Subcutaneous abdominal adipose tissue (tissue), 5 donors: ENCODE measurements at regions not wholly inside any gene's neighbourhood (a gene's known extent, or its start where the extent isn't known, plus 50 kb on each side); places are given as distances from the start of the nearest gene placed in this dataset.

ENCODE experiments used
- H3K27ac ChIP-seq: one replicate; pipeline ENCODE4 v1.7.0; 2013; ENCODE audit warnings: low read depth, mild to moderate bottlenecking, inconsistent platforms, low read length, moderate library complexity
- H3K27me3 ChIP-seq, 5 donors: one replicate each; pipeline ENCODE4 v1.7.0; 2013; ENCODE audit warnings: low read length in 5 of 5, inconsistent platforms in 1 of 5; ENCODE audit not compliant: control insufficient read depth in 5 of 5, insufficient read depth in 4 of 5
- H3K36me3 ChIP-seq, 5 donors: one replicate each; pipeline ENCODE4 v1.7.0; 2013; ENCODE audit warnings: low read length in 5 of 5; ENCODE audit not compliant: control insufficient read depth in 5 of 5, insufficient read depth in 5 of 5
- H3K4me1 ChIP-seq, 5 donors: one replicate each; pipeline ENCODE4 v1.7.0; 2013; ENCODE audit warnings: low read length in 5 of 5, mild to moderate bottlenecking in 3 of 5, moderate library complexity in 1 of 5; ENCODE audit not compliant: control insufficient read depth in 5 of 5, insufficient read depth in 5 of 5
- H3K4me3 ChIP-seq, 5 donors: one replicate each; pipeline ENCODE4 v1.7.0; 2013; ENCODE audit warnings: low read length in 5 of 5, low read depth in 1 of 5
- H3K9ac ChIP-seq, 5 donors: one replicate each; pipeline ENCODE4 v1.7.0; 2013; ENCODE audit warnings: low read length in 5 of 5, mild to moderate bottlenecking in 4 of 5, moderate library complexity in 3 of 5
- H3K9me3 ChIP-seq, 5 donors: one replicate each; pipeline ENCODE4 v1.7.0; 2013; ENCODE audit warnings: low read length in 5 of 5; ENCODE audit not compliant: control insufficient read depth in 5 of 5
- donor health status: healthy.
- donor health status: healthy.
- donor health status: healthy.
- donor health status: healthy.
- donor health status: healthy.

DNA sequence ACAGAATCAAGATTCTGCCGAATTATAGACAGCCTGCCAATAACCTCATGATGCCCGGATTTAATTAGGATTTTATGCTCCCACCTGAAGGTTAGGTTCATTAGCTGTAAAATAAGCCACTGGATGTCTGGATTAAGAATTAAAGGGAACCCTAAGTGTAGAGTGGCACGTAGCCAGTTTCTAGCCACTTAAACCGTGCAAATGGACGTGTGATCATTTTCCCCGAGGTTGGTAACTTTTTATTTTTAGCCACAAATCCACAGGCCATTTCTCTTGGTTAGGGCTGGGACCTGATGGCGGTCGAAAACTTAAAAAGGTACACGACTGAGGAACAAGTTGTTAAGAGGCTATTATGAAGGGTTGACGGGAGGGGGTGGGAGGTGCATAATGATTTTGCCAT, 127.3 kb upstream of the TMPO start:
- Histone ChIP-seq H3K36me3 (no peaks in the 10 kb centered on the region), H3K4me3 (no peak overlapping the region), H3K27me3 (peaks cover 0 to 8% (median 2%) of the 10 kb centered on the region in 5 donors), H3K9ac (no peak overlapping the region), H3K9me3 (no peaks in the 10 kb centered on the region), H3K4me1 (no peaks in the 10 kb centered on the region), H3K27ac (no peak overlapping the region)

- Histone ChIP-seq H3K4me3 (no peak overlapping the region), H3K27ac (no peak overlapping the region), H3K36me3 (no peaks in the 10 kb centered on the region), H3K4me1 (no peaks in the 10 kb centered on the region), H3K9ac (no peak overlapping the region), H3K27me3 (peaks cover 0 to 8% (median 2%) of the 10 kb centered on the region in 5 donors), H3K9me3 (no peaks in the 10 kb centered on the region)
Observed at GRCh38 chr12:98389593-98389992, 125.8 kb upstream of the TMPO start.

DNA sequence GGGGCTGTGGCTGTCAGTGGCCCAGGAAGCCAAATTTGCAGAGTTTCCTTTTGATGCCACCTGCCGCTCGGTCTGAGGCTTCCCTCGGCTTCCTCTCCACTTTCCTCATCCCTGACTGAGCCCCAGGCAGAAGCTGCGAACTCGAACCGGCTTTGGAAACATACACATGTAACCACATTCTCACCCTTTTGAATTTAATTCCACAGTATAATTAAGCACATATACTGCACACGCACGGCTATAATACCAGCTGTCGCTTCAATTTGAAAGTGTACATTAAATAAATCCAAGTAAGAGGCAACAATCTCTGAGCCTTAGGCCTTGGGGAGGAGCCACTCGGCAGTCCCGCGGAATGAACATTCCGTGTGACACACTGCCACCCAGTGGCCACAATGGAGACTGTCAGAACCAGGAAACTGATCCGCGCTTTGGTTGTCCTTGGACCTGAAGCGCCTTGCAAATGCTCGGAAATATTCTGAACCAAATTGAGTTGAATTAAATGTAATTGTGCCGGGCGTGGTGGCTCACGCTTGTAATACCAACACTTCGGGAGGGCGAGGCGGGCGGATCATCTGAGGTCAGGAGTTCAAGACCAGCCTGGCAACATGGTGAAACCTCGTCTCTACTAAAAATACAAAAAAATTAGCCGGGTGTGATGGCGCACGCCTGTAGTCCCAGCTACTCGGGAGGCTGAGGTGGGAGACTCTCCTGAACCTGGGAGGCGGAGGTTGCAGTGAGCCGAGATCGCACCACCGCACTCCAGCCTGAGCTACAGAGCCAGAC, 117.9 kb upstream of the TMPO start:
- no peak overlapping the region for H3K27ac ChIP-seq
- H3K9me3 ChIP-seq, result no peaks in the 10 kb centered on the region
- peak overlapping the region; percentile 63 to 83 (median 70) for H3K4me3 ChIP-seq
- peaks cover 0 to 14% (median 5%) of the 10 kb centered on the region in 5 donors for H3K4me1 ChIP-seq
- H3K9ac ChIP-seq, result peak overlapping the region in 3 of 5 donors; percentile 60 to 74 (median 68)
- H3K36me3 ChIP-seq, result no peaks in the 10 kb centered on the region
- no peaks in the 10 kb centered on the region for H3K27me3 ChIP-seq

DNA sequence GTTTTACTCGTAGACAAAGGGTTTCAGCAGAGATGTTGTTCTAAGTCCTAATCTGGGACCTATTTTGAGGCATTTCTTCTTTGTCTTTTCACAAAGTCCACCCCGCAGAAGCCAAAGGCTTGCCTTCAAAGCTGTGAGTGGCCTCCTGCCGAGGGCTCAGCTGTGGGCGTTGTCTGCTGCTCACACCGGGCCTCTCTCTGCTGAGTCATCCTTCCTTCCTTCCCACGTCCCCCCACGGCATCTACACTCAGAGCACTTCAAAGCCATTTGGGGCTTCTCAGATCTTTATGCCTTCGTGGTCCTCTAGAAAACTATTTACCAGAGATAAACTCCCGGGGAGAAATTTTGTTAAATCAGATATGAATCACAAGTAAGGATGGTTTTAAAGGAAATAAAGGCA, 115.9 kb upstream of the TMPO start:
- Histone ChIP-seq H3K27ac (no peak overlapping the region), H3K36me3 (no peaks in the 10 kb centered on the region), H3K9me3 (no peaks in the 10 kb centered on the region), H3K27me3 (no peaks in the 10 kb centered on the region), H3K9ac (no peak overlapping the region), H3K4me1 (peaks cover 0 to 17% (median 5%) of the 10 kb centered on the region in 5 donors), H3K4me3 (no peak overlapping the region)

- Histone ChIP-seq H3K9me3 (no peaks in the 10 kb centered on the region), H3K27me3 (no peaks in the 10 kb centered on the region), H3K36me3 (no peaks in the 10 kb centered on the region), H3K27ac (no peak overlapping the region), H3K9ac (peak overlapping the region in 1 of 5 donors; percentile 20), H3K4me3 (no peak overlapping the region), H3K4me1 (peaks cover 0 to 20% (median 5%) of the 10 kb centered on the region in 5 donors)
Observed at GRCh38 chr12:98401427-98401826, 114.0 kb upstream of the TMPO start.

- Histone ChIP-seq H3K4me1 (peaks cover 0 to 19% (median 4%) of the 10 kb centered on the region in 5 donors), H3K4me3 (no peak overlapping the region), H3K36me3 (no peaks in the 10 kb centered on the region), H3K9me3 (peaks cover 0 to under 1% (median 0%) of the 10 kb centered on the region in 5 donors), H3K9ac (peak overlapping the region in 1 of 5 donors; percentile 20), H3K27me3 (no peaks in the 10 kb centered on the region), H3K27ac (no peak overlapping the region)
Observed at GRCh38 chr12:98402091-98402490, 113.3 kb upstream of the TMPO start.

- peaks cover 0 to 16% (median 0%) of the 10 kb centered on the region in 5 donors for H3K4me1 ChIP-seq
- H3K36me3 ChIP-seq, result no peaks in the 10 kb centered on the region
- no peak overlapping the region for H3K27ac ChIP-seq
- peaks cover 0 to 5% (median 0%) of the 10 kb centered on the region in 5 donors for H3K9me3 ChIP-seq
- no peak overlapping the region for H3K4me3 ChIP-seq
- H3K27me3 ChIP-seq, result no peaks in the 10 kb centered on the region
- H3K9ac ChIP-seq, result no peak overlapping the region
Observed at GRCh38 chr12:98402671-98403070, 112.7 kb upstream of the TMPO start.

DNA sequence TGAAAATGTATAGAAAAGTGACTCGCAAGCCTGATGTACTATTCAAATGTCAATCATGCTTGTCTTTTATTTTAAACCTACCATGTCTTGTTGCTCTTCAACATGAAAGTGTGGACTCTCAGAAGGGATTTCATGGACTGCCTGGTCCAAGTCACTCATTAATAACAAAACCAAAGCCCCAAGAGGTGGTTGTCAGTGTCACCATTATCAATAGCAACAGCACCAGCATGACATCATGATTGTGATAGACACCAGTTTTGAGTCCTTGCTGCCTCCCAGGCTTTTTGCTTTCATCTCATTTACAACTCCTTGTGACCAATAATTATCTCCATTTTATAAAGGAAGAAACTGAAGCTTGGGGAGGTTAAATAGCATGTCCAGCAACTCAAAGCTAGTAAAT, 112.0 kb upstream of the TMPO start:
- H3K9me3 ChIP-seq, result peaks cover 0 to 5% (median 0%) of the 10 kb centered on the region in 5 donors
- H3K4me1 ChIP-seq, result peaks cover 0 to 16% (median 0%) of the 10 kb centered on the region in 5 donors
- H3K9ac ChIP-seq, result no peak overlapping the region
- no peaks in the 10 kb centered on the region for H3K27me3 ChIP-seq
- H3K27ac ChIP-seq, result no peak overlapping the region
- no peaks in the 10 kb centered on the region for H3K36me3 ChIP-seq
- no peak overlapping the region for H3K4me3 ChIP-seq

DNA sequence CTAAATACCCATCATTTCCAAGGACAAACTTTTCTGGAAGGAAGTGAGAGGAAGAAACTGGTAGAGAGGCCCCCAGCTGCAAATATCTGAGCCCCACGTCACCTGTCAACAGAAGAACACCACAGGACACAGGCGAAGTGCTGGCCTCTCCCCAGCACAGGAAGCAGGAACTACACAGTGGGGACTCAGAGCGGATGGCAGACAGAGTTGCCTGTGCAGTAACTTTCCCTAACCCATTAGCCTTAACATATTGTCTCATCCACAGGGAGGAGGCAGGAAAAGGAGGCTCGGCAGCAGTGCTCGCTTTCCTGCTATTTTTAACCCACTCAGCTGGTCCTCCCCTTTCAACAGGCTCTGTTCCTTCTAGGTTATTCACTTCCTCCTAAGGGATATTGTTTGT, 111.5 kb upstream of the TMPO start:
- Histone ChIP-seq H3K9ac (no peak overlapping the region), H3K4me3 (no peak overlapping the region), H3K27me3 (no peaks in the 10 kb centered on the region), H3K9me3 (peaks cover 0 to 5% (median 0%) of the 10 kb centered on the region in 5 donors), H3K27ac (no peak overlapping the region), H3K4me1 (peaks cover 0 to 16% (median 0%) of the 10 kb centered on the region in 5 donors), H3K36me3 (no peaks in the 10 kb centered on the region)

DNA sequence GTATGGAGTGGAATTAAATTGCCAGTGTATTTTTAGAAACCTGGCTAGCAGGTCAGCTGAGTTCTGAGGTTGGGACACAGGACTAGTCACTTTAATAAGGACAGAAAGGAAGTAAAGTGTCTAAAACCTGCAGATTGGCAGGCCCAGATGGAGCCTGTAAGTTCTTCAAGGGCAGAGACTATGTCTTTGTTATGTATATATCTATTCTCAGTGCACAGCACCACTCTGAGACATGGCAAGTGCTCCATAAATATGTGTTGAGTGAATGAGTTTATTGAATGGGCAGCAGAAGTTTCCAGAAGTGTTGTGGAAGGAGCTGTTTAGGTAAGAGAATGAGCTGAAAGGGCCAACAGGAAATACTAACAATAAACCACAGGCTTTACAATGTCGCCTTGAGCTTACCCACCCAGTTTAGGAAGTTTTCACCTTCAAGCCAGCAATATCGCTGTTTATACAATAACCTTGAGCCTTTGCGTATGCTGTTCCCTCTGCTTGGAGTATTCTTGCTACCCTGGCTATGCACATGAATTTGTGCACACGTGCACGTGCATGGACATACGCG, 109.5 kb upstream of the TMPO start:
- Histone ChIP-seq H3K9me3 (peaks cover 0 to 5% (median 4%) of the 10 kb centered on the region in 5 donors), H3K4me1 (peaks cover 0 to 13% (median 0%) of the 10 kb centered on the region in 5 donors), H3K4me3 (no peak overlapping the region), H3K9ac (no peak overlapping the region), H3K36me3 (no peaks in the 10 kb centered on the region), H3K27ac (no peak overlapping the region), H3K27me3 (no peaks in the 10 kb centered on the region)
